H9 (cell line): ENCODE measurements at regions not wholly inside any gene's neighbourhood (a gene's known extent, or its start where the extent isn't known, plus 50 kb on each side); places are given as distances from the start of the nearest gene placed in this dataset.

Source experiments
- DNase-seq: peaks from one replicate; pipeline ENCODE4 v3.0.0-alpha.2; 2017
- H2AFZ ChIP-seq: one replicate; pipeline ENCODE4 v1.6.1; 2013; ENCODE audit warnings: mild to moderate bottlenecking, low read length, control low read depth, moderate library complexity
- H2AK5ac ChIP-seq: 2 replicates; pipeline ENCODE4 v1.6.1; 2013; ENCODE audit warnings: low read length, control low read depth, mixed read lengths; ENCODE audit not compliant: insufficient read length
- H2BK120ac ChIP-seq: one replicate; pipeline ENCODE4 v1.6.1; 2013; ENCODE audit warnings: low read depth, mild to moderate bottlenecking, low read length, control low read depth, inconsistent platforms; ENCODE audit not compliant: poor library complexity, severe bottlenecking
- H2BK12ac ChIP-seq: 2 replicates; pipeline ENCODE4 v1.6.1; 2013; ENCODE audit warnings: low read length, control low read depth, mixed read lengths, low read depth; ENCODE audit not compliant: insufficient read length
- H2BK15ac ChIP-seq: 2 replicates; pipeline ENCODE4 v1.6.1; 2013; ENCODE audit warnings: low read depth, low read length, control low read depth
- H2BK20ac ChIP-seq: one replicate; pipeline ENCODE4 v1.6.1; 2013; ENCODE audit warnings: low read depth, mild to moderate bottlenecking, low read length, control low read depth, inconsistent platforms; ENCODE audit not compliant: poor library complexity, severe bottlenecking
- H2BK5ac ChIP-seq: 2 replicates; pipeline ENCODE4 v1.6.1; 2013; ENCODE audit warnings: low read length, control low read depth, mixed read lengths; ENCODE audit not compliant: insufficient read length
- H3K14ac ChIP-seq: 2 replicates; pipeline ENCODE4 v1.6.1; 2013; ENCODE audit warnings: low read length, control low read depth; ENCODE audit not compliant: insufficient read depth
- H3K18ac ChIP-seq: 2 replicates; pipeline ENCODE4 v1.6.1; 2013; ENCODE audit warnings: low read depth, mild to moderate bottlenecking, mixed read lengths, low read length, control low read depth; ENCODE audit not compliant: insufficient read length
- H3K23ac ChIP-seq: 2 replicates; pipeline ENCODE4 v1.6.1; 2013; ENCODE audit warnings: low read length, control low read depth, mixed read lengths, low read depth; ENCODE audit not compliant: insufficient read length
- H3K23me2 ChIP-seq: 2 replicates; pipeline ENCODE4 v1.6.1; 2013; ENCODE audit warnings: low read depth, mild to moderate bottlenecking, mixed read lengths, low read length, control low read depth; ENCODE audit not compliant: insufficient read length, poor library complexity, severe bottlenecking
- H3K27ac ChIP-seq: 2 replicates; pipeline ENCODE4 v1.5.1; 2013; ENCODE audit warnings: low read length, control low read depth, mixed read lengths, low read depth; ENCODE audit not compliant: insufficient read length
- H3K27me3 ChIP-seq: 2 replicates; pipeline ENCODE4 v1.6.1; 2013; ENCODE audit warnings: low read length, control low read depth, inconsistent platforms; ENCODE audit not compliant: insufficient read depth
- H3K4ac ChIP-seq: 2 replicates; pipeline ENCODE4 v1.6.1; 2013; ENCODE audit warnings: low read depth, mild to moderate bottlenecking, control low read depth, inconsistent platforms, low read length, moderate library complexity
- H3K4me1 ChIP-seq: 2 replicates; pipeline ENCODE4 v1.6.1; 2013; ENCODE audit warnings: low read length, control low read depth, inconsistent platforms; ENCODE audit not compliant: insufficient read depth
- H3K4me2 ChIP-seq: 2 replicates; pipeline ENCODE4 v1.6.1; 2013; ENCODE audit warnings: low read length, control low read depth, mixed read lengths; ENCODE audit not compliant: insufficient read length, insufficient read depth
- H3K56ac ChIP-seq: 2 replicates; pipeline ENCODE4 v1.6.1; 2013; ENCODE audit warnings: low read depth, mild to moderate bottlenecking, mixed read lengths, low read length, control low read depth; ENCODE audit not compliant: insufficient read length
- H3K79me1 ChIP-seq: 2 replicates; pipeline ENCODE4 v1.6.1; 2013; ENCODE audit warnings: low read depth, mild to moderate bottlenecking, moderate library complexity, low read length, control low read depth, inconsistent platforms; ENCODE audit not compliant: insufficient read depth, poor library complexity, severe bottlenecking
- H3K79me2 ChIP-seq: 2 replicates; pipeline ENCODE4 v1.6.1; 2013; ENCODE audit warnings: low read length, control low read depth, inconsistent platforms; ENCODE audit not compliant: insufficient read depth
- H3K9ac ChIP-seq: 2 replicates; pipeline ENCODE4 v1.6.1; 2013; ENCODE audit warnings: low read length, control low read depth, mixed read lengths; ENCODE audit not compliant: insufficient read length; ENCODE audit errors: extremely low read depth
- H3K9me3 ChIP-seq: one replicate; pipeline ENCODE4 v1.6.1; 2013; ENCODE audit warnings: low read depth, low read length, inconsistent platforms; ENCODE audit not compliant: control insufficient read depth
- H3T11ph ChIP-seq: one replicate; pipeline ENCODE4 v1.6.1; 2013; ENCODE audit warnings: mild to moderate bottlenecking, low read length, control low read depth, inconsistent platforms
- H4K20me1 ChIP-seq: one replicate; pipeline ENCODE4 v1.6.1; 2013; ENCODE audit not compliant: control insufficient read depth, insufficient read length, insufficient read depth
- H4K5ac ChIP-seq: 2 replicates; pipeline ENCODE4 v1.6.1; 2013; ENCODE audit warnings: low read depth, mild to moderate bottlenecking, mixed read lengths, low read length, control low read depth; ENCODE audit not compliant: insufficient read length
- H4K8ac ChIP-seq: replicated peaks from 2 replicates; pipeline ENCODE4 v1.6.1; 2013; ENCODE audit warnings: low read length, control low read depth, mixed read lengths, low read depth; ENCODE audit not compliant: insufficient read length
- H4K91ac ChIP-seq: 2 replicates; pipeline ENCODE4 v1.6.1; 2013; ENCODE audit warnings: low read depth, mild to moderate bottlenecking, moderate library complexity, mixed read lengths, low read length, control low read depth; ENCODE audit not compliant: insufficient read length
- H3K27ac Mint-ChIP-seq, 3 experiments: 2 replicates in 2 of 3; 3 replicates in 1 of 3; pipeline ENCODE4 v1.8.0; 2020 to 2021; ENCODE audit warnings: mixed read lengths in 3 of 3, mild to moderate bottlenecking in 1 of 3, moderate library complexity in 1 of 3
- H3K27me3 Mint-ChIP-seq: 2 replicates; pipeline ENCODE4 v1.8.0; 2021; ENCODE audit warnings: low read depth, mild to moderate bottlenecking, moderate library complexity, mixed read lengths
- H3K36me3 Mint-ChIP-seq, 3 experiments: 2 replicates in 2 of 3; 3 replicates in 1 of 3; pipeline ENCODE4 v1.8.0; 2020 to 2021; ENCODE audit warnings: low read depth in 3 of 3, mixed read lengths in 3 of 3; ENCODE audit not compliant: insufficient read depth in 1 of 3
- H3K4me1 Mint-ChIP-seq, 2 experiments: 2 replicates each; pipeline ENCODE4 v1.8.0; 2020; ENCODE audit warnings: mixed read lengths in 2 of 2
- H3K4me3 Mint-ChIP-seq, 2 experiments: 2 replicates in 1 of 2; 3 replicates in 1 of 2; pipeline ENCODE4 v1.8.0; 2020 to 2021; ENCODE audit warnings: mild to moderate bottlenecking in 2 of 2, mixed read lengths in 2 of 2, moderate library complexity in 1 of 2
- H3K9me3 Mint-ChIP-seq, 2 experiments: 2 replicates in 1 of 2; 3 replicates in 1 of 2; pipeline ENCODE4 v1.8.0; 2020; ENCODE audit warnings: mild to moderate bottlenecking in 2 of 2, mixed read lengths in 2 of 2, moderate library complexity in 1 of 2
- WGBS: extraction: QIAGEN DNeasy Blood & Tissue Kit; methylation state at CpG from one replicate; pipeline ENCODE4 v1.1.7; 2013; ENCODE audit warnings: missing lambda C conversion rate, low lambda C conversion rate, mixed read lengths; ENCODE audit not compliant: insufficient read length; ENCODE audit errors: extremely low coverage; 5-methylcytosine and 5-hydroxymethylcytosine counted together
- TF ChIP-seq, protein P1 (sequence below): fragments of 200-600 bp; sonication (generic); conservative IDR thresholded peaks from 3 replicates; pipeline ENCODE4 v1.8.0; 2021; ENCODE audit warnings: antibody characterized with exemption, mild to moderate bottlenecking

DNA sequence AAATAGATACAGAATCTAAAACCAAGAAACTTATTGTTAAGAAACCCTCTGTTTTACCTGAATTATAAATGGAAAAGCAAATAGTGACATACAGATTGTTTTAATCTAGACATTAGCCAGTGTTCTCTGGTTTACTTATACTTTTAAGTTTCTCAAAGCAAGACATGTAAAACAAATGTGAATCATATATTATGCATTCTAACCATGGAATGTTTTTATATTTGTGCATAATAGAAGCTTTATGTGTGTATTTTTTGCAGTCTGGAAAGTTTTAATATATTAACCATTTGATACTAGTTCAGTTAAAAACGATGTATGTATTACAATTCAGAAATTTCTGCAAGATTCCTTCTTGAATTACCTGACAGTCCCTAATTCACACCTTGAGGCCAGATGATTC is 150.6 kb upstream of the TMEM72 start:
- Histone ChIP-seq H3T11ph (no peak overlapping the region), H3K79me2 (no peaks in the 10 kb centered on the region), H4K91ac (no peak overlapping the region), H3K9ac (no peak overlapping the region), H2BK20ac (no peak overlapping the region), H3K18ac (no peak overlapping the region), H4K5ac (no peak overlapping the region), H3K4me2 (no peak overlapping the region), H3K27me3 (no peaks in the 10 kb centered on the region; the same call in 1 of the 2 replicates), H2BK15ac (no peak overlapping the region), H4K20me1 (no peaks in the 10 kb centered on the region), H2BK5ac (no peak overlapping the region), H3K4me1 (no peaks in the 10 kb centered on the region), H2BK12ac (no peak overlapping the region), H2AFZ (no peak overlapping the region), H3K14ac (no peak overlapping the region), H4K8ac (no peak overlapping the region), H3K23ac (no peak overlapping the region), H2AK5ac (no peak overlapping the region), H3K27ac (no peak overlapping the region), H3K23me2 (no peaks in the 10 kb centered on the region), H3K79me1 (no peaks in the 10 kb centered on the region), H3K56ac (no peak overlapping the region), H2BK120ac (no peak overlapping the region), H3K9me3 (no peaks in the 10 kb centered on the region), H3K4ac (no peak overlapping the region)
- TF ChIP-seq, protein P1, sequence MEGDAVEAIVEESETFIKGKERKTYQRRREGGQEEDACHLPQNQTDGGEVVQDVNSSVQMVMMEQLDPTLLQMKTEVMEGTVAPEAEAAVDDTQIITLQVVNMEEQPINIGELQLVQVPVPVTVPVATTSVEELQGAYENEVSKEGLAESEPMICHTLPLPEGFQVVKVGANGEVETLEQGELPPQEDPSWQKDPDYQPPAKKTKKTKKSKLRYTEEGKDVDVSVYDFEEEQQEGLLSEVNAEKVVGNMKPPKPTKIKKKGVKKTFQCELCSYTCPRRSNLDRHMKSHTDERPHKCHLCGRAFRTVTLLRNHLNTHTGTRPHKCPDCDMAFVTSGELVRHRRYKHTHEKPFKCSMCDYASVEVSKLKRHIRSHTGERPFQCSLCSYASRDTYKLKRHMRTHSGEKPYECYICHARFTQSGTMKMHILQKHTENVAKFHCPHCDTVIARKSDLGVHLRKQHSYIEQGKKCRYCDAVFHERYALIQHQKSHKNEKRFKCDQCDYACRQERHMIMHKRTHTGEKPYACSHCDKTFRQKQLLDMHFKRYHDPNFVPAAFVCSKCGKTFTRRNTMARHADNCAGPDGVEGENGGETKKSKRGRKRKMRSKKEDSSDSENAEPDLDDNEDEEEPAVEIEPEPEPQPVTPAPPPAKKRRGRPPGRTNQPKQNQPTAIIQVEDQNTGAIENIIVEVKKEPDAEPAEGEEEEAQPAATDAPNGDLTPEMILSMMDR, result no peak
- no peak for DNase-seq
- peaks cover 6 to 12% of the 10 kb centered on the region in 2 experiments for H3K4me1 Mint-ChIP-seq
- no CpG with 5 or more reads among the region's 1 CpG for WGBS
- no peaks in the 10 kb centered on the region for H3K36me3 Mint-ChIP-seq
- no peaks in the 10 kb centered on the region; the same call in none of the 2 replicates for H3K27me3 Mint-ChIP-seq
- H3K4me3 Mint-ChIP-seq, result no peak overlapping the region
- H3K9me3 Mint-ChIP-seq, result no peaks in the 10 kb centered on the region
- no peak overlapping the region for H3K27ac Mint-ChIP-seq
